Urinary bladder (tissue), 3 donors: ENCODE measurements at regions not wholly inside any gene's neighbourhood (a gene's known extent, or its start where the extent isn't known, plus 50 kb on each side); places are given as distances from the start of the nearest gene placed in this dataset.

Experiments
- DNase-seq: peaks from one replicate; pipeline ENCODE4 v3.0.0-alpha.2; 2015; ENCODE audit errors: extremely low spot score
- H3K27ac ChIP-seq: one replicate; pipeline ENCODE4 v1.5.1; 2013; ENCODE audit warnings: low read depth, mild to moderate bottlenecking, moderate library complexity
- H3K36me3 ChIP-seq: one replicate; pipeline ENCODE4 v1.6.1; 2013; ENCODE audit warnings: mild to moderate bottlenecking, moderate library complexity; ENCODE audit not compliant: insufficient read depth
- H3K4me1 ChIP-seq: one replicate; pipeline ENCODE4 v1.6.1; 2013; ENCODE audit warnings: mild to moderate bottlenecking, moderate library complexity; ENCODE audit not compliant: insufficient read depth
- H3K4me3 ChIP-seq: one replicate; pipeline ENCODE4 v1.5.1; 2013; ENCODE audit warnings: low read depth, low read length
- WGBS: extraction: QIAGEN DNeasy Blood & Tissue Kit; methylation state at CpG from one replicate; pipeline ENCODE4 v1.1.7; 2013; 5-methylcytosine and 5-hydroxymethylcytosine counted together
- donor health status: healthy with polysubstance abuse.
- donor health status: healthy.

- Histone ChIP-seq H3K27ac (no peak overlapping the region), H3K4me1 (no peaks in the 10 kb centered on the region), H3K4me3 (no peak overlapping the region), H3K36me3 (no peaks in the 10 kb centered on the region)
- WGBS: 52% methylated on average over 4 of the region's 4 CpGs
- DNase-seq: no peak
Measured at GRCh38 chr5:27571681-27572080, 533.3 kb upstream of the CDH9 start.

- Histone ChIP-seq H3K4me1 (no peaks in the 10 kb centered on the region), H3K4me3 (no peak overlapping the region), H3K36me3 (no peaks in the 10 kb centered on the region), H3K27ac (no peak overlapping the region)
- WGBS: 73% methylated on average over 2 of the region's 2 CpGs
- DNase-seq: no peak
Measured at GRCh38 chr5:27568811-27569210, 530.4 kb upstream of the CDH9 start.

- 96% methylated on average over 16 of the region's 16 CpGs for WGBS
- Histone ChIP-seq H3K27ac (no peak overlapping the region), H3K4me1 (no peaks in the 10 kb centered on the region), H3K4me3 (no peak overlapping the region), H3K36me3 (no peaks in the 10 kb centered on the region)
- DNase-seq: no peak
Measured at GRCh38 chr5:27561408-27561807, 523.0 kb upstream of the CDH9 start.

GRCh38 chr5:27548484-27548883, 510.1 kb upstream of the CDH9 start:
- H3K4me1 ChIP-seq: no peaks in the 10 kb centered on the region
- H3K36me3 ChIP-seq: no peaks in the 10 kb centered on the region
- H3K27ac ChIP-seq: no peak overlapping the region
- H3K4me3 ChIP-seq: no peak overlapping the region
- 51% methylated on average over 2 of the region's 2 CpGs for WGBS
- no peak for DNase-seq

- H3K36me3 ChIP-seq: no peaks in the 10 kb centered on the region
- H3K27ac ChIP-seq: no peak overlapping the region
- no peaks in the 10 kb centered on the region for H3K4me1 ChIP-seq
- no peak for DNase-seq
- H3K4me3 ChIP-seq: no peak overlapping the region
Measured at GRCh38 chr5:27535031-27535557, 496.7 kb upstream of the CDH9 start.

- Histone ChIP-seq H3K4me1 (no peaks in the 10 kb centered on the region), H3K36me3 (no peaks in the 10 kb centered on the region), H3K27ac (no peak overlapping the region), H3K4me3 (no peak overlapping the region)
- WGBS: 75% methylated on average over 1 of the region's 1 CpG
- DNase-seq: no peak
Measured at GRCh38 chr5:27532305-27532704, 493.9 kb upstream of the CDH9 start.

GRCh38 chr5:27524515-27524914, 486.1 kb upstream of the CDH9 start:
- DNase-seq: no peak
- no peaks in the 10 kb centered on the region for H3K36me3 ChIP-seq
- H3K27ac ChIP-seq: no peak overlapping the region
- H3K4me1 ChIP-seq: no peaks in the 10 kb centered on the region
- H3K4me3 ChIP-seq: no peak overlapping the region

- DNase-seq: no peak
- H3K4me3 ChIP-seq: no peak overlapping the region
- no peak overlapping the region for H3K27ac ChIP-seq
- no peaks in the 10 kb centered on the region for H3K36me3 ChIP-seq
- 93% methylated on average over 21 of the region's 21 CpGs for WGBS
- H3K4me1 ChIP-seq: no peaks in the 10 kb centered on the region
Measured at GRCh38 chr5:27523629-27524028, 485.2 kb upstream of the CDH9 start.

- no peak for DNase-seq
- no peaks in the 10 kb centered on the region for H3K36me3 ChIP-seq
- 91% methylated on average over 2 of the region's 2 CpGs for WGBS
- H3K4me3 ChIP-seq: no peak overlapping the region
- no peak overlapping the region for H3K27ac ChIP-seq
- no peaks in the 10 kb centered on the region for H3K4me1 ChIP-seq
Measured at GRCh38 chr5:27516437-27516836, 478.1 kb upstream of the CDH9 start.

GRCh38 chr5:27511061-27511460, 472.7 kb upstream of the CDH9 start:
- Histone ChIP-seq H3K4me1 (no peaks in the 10 kb centered on the region), H3K4me3 (no peak overlapping the region), H3K27ac (no peak overlapping the region), H3K36me3 (no peaks in the 10 kb centered on the region)
- no peak for DNase-seq
- WGBS: 23% methylated on average over 3 of the region's 3 CpGs

- Histone ChIP-seq H3K4me3 (no peak overlapping the region), H3K4me1 (no peaks in the 10 kb centered on the region), H3K36me3 (no peaks in the 10 kb centered on the region), H3K27ac (no peak overlapping the region)
- no peak for DNase-seq
- WGBS: 34% methylated on average over 3 of the region's 3 CpGs
Measured at GRCh38 chr5:27503813-27504212, 465.4 kb upstream of the CDH9 start.

- Histone ChIP-seq H3K27ac (no peak overlapping the region), H3K36me3 (no peaks in the 10 kb centered on the region), H3K4me3 (no peak overlapping the region), H3K4me1 (no peaks in the 10 kb centered on the region)
- DNase-seq: no peak
- WGBS: 75% methylated on average over 5 of the region's 5 CpGs
Measured at GRCh38 chr5:27502236-27502635, 463.9 kb upstream of the CDH9 start.

GRCh38 chr5:27497491-27497890, 459.1 kb upstream of the CDH9 start:
- H3K4me3 ChIP-seq: no peak overlapping the region
- H3K27ac ChIP-seq: no peak overlapping the region
- H3K4me1 ChIP-seq: no peaks in the 10 kb centered on the region
- H3K36me3 ChIP-seq: no peaks in the 10 kb centered on the region
- WGBS: 67% methylated on average over 2 of the region's 2 CpGs
- no peak for DNase-seq

- no peak for DNase-seq
- H3K27ac ChIP-seq: no peak overlapping the region
- no peaks in the 10 kb centered on the region for H3K36me3 ChIP-seq
- WGBS: 72% methylated on average over 2 of the region's 2 CpGs
- no peak overlapping the region for H3K4me3 ChIP-seq
- no peaks in the 10 kb centered on the region for H3K4me1 ChIP-seq
Measured at GRCh38 chr5:27494887-27495286, 456.5 kb upstream of the CDH9 start.

GRCh38 chr5:27491746-27492439, 453.5 kb upstream of the CDH9 start:
- 90% methylated on average over 3 of the region's 3 CpGs for WGBS
- no peak overlapping the region for H3K27ac ChIP-seq
- no peaks in the 10 kb centered on the region for H3K4me1 ChIP-seq
- DNase-seq: no peak
- H3K4me3 ChIP-seq: no peak overlapping the region
- H3K36me3 ChIP-seq: no peaks in the 10 kb centered on the region
